HG03460 (cell line): ENCODE measurements at regions not wholly inside any gene's neighbourhood (a gene's known extent, or its start where the extent isn't known, plus 50 kb on each side); places are given as distances from the start of the nearest gene placed in this dataset.

ENCODE experiments used
- ATAC-seq: cut with Tn5 transposase; IDR thresholded peaks from one replicate; pipeline ENCODE4 v1.9.1; 2021; ENCODE audit not compliant: unreplicated experiment

GRCh38 chr3:13266005-13266404 is 154.1 kb downstream of the NUP210 start:
- no peak for ATAC-seq

GRCh38 chr3:13265507-13265906 is 154.6 kb downstream of the NUP210 start:
- no peak for ATAC-seq

GRCh38 chr3:13265016-13265415 is 155.1 kb downstream of the NUP210 start:
- no peak for ATAC-seq

GRCh38 chr3:13264468-13264795 is 155.7 kb downstream of the NUP210 start:
- no peak for ATAC-seq

GRCh38 chr3:13263770-13264467 is 156.2 kb downstream of the NUP210 start:
- no peak for ATAC-seq

- ATAC-seq = peak; percentile 64
These were observed 157.5 kb downstream of the NUP210 start for GRCh38 chr3:13262493-13263211.

- ATAC-seq = no peak
These were observed 158.2 kb downstream of the NUP210 start for GRCh38 chr3:13261892-13262291.

GRCh38 chr3:13261104-13261830 is 158.9 kb downstream of the NUP210 start:
- ATAC-seq = no peak

GRCh38 chr3:13260259-13261103 is 159.6 kb downstream of the NUP210 start:
- ATAC-seq = no peak

- ATAC-seq = no peak
These were observed 160.3 kb downstream of the NUP210 start for GRCh38 chr3:13259831-13260230.

GRCh38 chr3:13258986-13259514 is 161.1 kb downstream of the NUP210 start:
- ATAC-seq = no peak

GRCh38 chr3:13258280-13258679 is 161.8 kb downstream of the NUP210 start:
- no peak for ATAC-seq

- no peak for ATAC-seq
These were observed 162.5 kb downstream of the NUP210 start for GRCh38 chr3:13257666-13258065.

- no peak for ATAC-seq
These were observed 163.3 kb downstream of the NUP210 start for GRCh38 chr3:13256845-13257244.

GRCh38 chr3:13254028-13254951 is 165.8 kb downstream of the NUP210 start:
- ATAC-seq = no peak

- no peak for ATAC-seq
These were observed 166.7 kb downstream of the NUP210 start for GRCh38 chr3:13253208-13253937.

- no peak for ATAC-seq
These were observed 167.9 kb downstream of the NUP210 start for GRCh38 chr3:13252207-13252606.

- no peak for ATAC-seq
These were observed 168.8 kb downstream of the NUP210 start for GRCh38 chr3:13251166-13251903.
